Brain microvascular endothelial cell (primary cell): ENCODE measurements at regions not wholly inside any gene's neighbourhood (a gene's known extent, or its start where the extent isn't known, plus 50 kb on each side); places are given as distances from the start of the nearest gene placed in this dataset.

Source experiments
- DNase-seq: peaks from one replicate; pipeline ENCODE4 v3.0.0-alpha.2; 2020
- H3K27ac ChIP-seq: fragments of 250-450 bp; sonication (Bioruptor Pico); 2 replicates; pipeline ENCODE4 v1.5.1; 2020; ENCODE audit warnings: mild to moderate bottlenecking, moderate library complexity
- H3K27me3 ChIP-seq: fragments of 250-450 bp; sonication (Bioruptor Pico); replicated peaks from 2 replicates; pipeline ENCODE4 v1.5.1; 2020; ENCODE audit warnings: mild to moderate bottlenecking
- H3K36me3 ChIP-seq: fragments of 250-450 bp; sonication (Bioruptor Pico); replicated peaks from 2 replicates; pipeline ENCODE4 v1.5.1; 2020; ENCODE audit warnings: mild to moderate bottlenecking
- H3K4me3 ChIP-seq: 2 replicates; pipeline ENCODE4 v1.5.1; 2011; ENCODE audit warnings: low read depth, mild to moderate bottlenecking, control low read depth, low read length, moderate library complexity
- CTCF ChIP-seq: IDR thresholded peaks from 2 replicates; pipeline ENCODE4 v1.5.1; 2011; ENCODE audit warnings: low read depth, mild to moderate bottlenecking, moderate library complexity, low read length, control low read depth, inconsistent platforms; ENCODE audit errors: missing control alignments
- in situ Hi-C: cut with HindIII; loops from 2 replicates; pipeline ENCODE4 v1.10.0; 2017; ENCODE audit warnings: low sequenced_read_pairs, low pct_ligation_motif_present

- no peak overlapping the region for H3K27ac ChIP-seq
- in situ Hi-C loops, result no loop called here
Measured at GRCh38 chr18:7370375-7370774, 139.5 kb downstream of the LRRC30 start.

GRCh38 chr18:7370802-7371201 is 139.9 kb downstream of the LRRC30 start:
- no peak overlapping the region for H3K27ac ChIP-seq
- H3K36me3 ChIP-seq, result no peaks in the 10 kb centered on the region
- in situ Hi-C loops, result no loop called here
- H3K27me3 ChIP-seq, result no peaks in the 10 kb centered on the region
- TF ChIP-seq CTCF, result no peak
- H3K4me3 ChIP-seq, result no peak overlapping the region
- no peak for DNase-seq

More at GRCh38 chr18:7370375-7370774, 139.5 kb downstream of the LRRC30 start:
- no peaks in the 10 kb centered on the region for H3K36me3 ChIP-seq
- no peak overlapping the region for H3K4me3 ChIP-seq
- DNase-seq, result no peak
- no peaks in the 10 kb centered on the region for H3K27me3 ChIP-seq
- TF ChIP-seq CTCF, result no peak

GRCh38 chr18:7373441-7373840 is 142.6 kb downstream of the LRRC30 start:
- Histone ChIP-seq H3K36me3 (no peaks in the 10 kb centered on the region), H3K27ac (no peak overlapping the region), H3K27me3 (no peaks in the 10 kb centered on the region), H3K4me3 (no peak overlapping the region)
- in situ Hi-C loops, result no loop called here
- DNase-seq, result no peak
- TF ChIP-seq CTCF, result no peak

GRCh38 chr18:7381307-7381706 is 150.4 kb downstream of the LRRC30 start:
- H3K27me3 ChIP-seq, result no peaks in the 10 kb centered on the region
- TF ChIP-seq CTCF, result no peak
- no peak for DNase-seq
- in situ Hi-C loops, result no loop called here
- H3K4me3 ChIP-seq, result no peak overlapping the region
- no peak overlapping the region for H3K27ac ChIP-seq
- H3K36me3 ChIP-seq, result no peaks in the 10 kb centered on the region

GRCh38 chr18:7382328-7383001 is 151.6 kb downstream of the LRRC30 start:
- Histone ChIP-seq H3K36me3 (no peaks in the 10 kb centered on the region), H3K4me3 (no peak overlapping the region), H3K27ac (no peak overlapping the region), H3K27me3 (no peaks in the 10 kb centered on the region)
- DNase-seq, result no peak
- no peak for TF ChIP-seq CTCF
- in situ Hi-C loops, result no loop called here
